ENCODE measurements at regions not wholly inside any gene's neighbourhood (a gene's known extent, or its start where the extent isn't known, plus 50 kb on each side); places are given as distances from the start of the nearest gene placed in this dataset.
A peak's percentile ranks its signal among the peaks of the same experiment; 100 is the strongest.

GRCh38 chr13:52975969-52976368 is 52.6 kb upstream of the OLFM4 start:
- no peak for DNase-seq

DNA sequence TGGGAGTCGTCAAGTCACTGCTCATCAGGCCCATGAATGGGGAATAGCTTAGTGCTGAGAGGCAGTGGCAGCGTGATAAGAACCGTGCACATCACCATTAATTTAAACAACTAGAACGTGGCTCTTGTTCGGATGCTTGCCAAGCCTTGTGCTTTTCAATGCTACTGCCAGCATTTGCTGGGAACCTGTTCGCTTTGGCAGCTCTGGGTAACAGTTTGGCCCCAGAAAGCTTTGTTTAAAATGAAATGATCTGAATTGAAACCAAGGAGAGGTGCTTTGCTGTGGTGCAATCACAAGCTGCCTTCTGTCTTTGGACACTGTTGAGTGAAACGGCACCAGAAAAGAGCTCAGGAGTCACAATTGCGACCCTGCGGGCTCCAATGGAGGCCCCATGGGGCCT is 53.5 kb upstream of the OLFM4 start:
- DNase-seq = no peak

- no peak for DNase-seq
These were observed 53.9 kb upstream of the OLFM4 start for GRCh38 chr13:52974711-52975110.

DNA sequence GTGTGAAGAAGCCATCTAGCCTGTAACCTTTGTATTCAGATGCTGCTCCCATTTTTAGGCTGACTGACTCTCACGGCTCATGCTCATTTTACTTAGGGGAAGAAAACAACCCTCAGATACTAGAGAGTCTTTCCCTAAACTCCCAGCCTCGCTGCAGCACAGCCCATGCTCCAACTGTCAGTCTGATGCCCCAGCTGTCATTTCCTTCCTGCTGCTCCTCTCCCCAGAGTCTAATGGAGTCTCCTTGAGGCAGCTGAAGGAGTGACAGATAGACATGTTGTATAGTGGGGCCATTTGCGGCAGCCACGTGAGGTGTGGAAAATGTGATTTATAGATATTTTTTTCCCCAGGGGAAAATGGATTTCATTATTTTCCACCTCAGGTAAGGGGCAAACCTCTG is 59.2 kb upstream of the OLFM4 start:
- DNase-seq = no peak

DNA sequence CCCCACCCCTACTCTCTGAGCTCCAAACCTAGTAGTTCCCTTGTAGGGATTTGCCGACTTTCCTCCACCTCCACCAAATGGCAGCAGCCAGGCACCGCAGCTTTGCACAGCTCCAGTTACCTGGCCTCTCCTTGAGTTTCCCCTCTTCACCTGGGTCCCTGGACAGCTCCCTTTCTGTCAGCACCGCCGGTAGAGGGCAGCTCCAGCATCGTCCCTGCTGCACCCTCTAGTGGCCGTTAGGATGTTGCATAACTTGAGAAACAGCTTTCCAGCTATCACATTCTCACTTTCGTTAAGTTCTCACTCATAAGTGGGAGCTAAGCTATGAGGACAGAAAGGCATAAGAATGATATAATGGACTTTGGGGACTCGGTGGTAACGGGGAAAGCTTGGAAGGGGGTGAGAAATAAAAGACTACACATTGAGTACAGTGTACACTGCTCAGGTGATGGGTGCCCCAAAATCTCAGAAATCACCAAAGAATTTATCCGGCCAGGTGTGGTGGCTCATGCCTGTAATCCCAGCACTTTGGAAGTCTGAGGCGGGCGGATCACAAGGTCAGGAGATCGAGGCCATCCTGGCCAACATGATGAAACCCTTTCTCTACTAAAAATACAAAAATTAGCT is 60.4 kb upstream of the OLFM4 start:
- DNase-seq = peak; percentile 70

DNA sequence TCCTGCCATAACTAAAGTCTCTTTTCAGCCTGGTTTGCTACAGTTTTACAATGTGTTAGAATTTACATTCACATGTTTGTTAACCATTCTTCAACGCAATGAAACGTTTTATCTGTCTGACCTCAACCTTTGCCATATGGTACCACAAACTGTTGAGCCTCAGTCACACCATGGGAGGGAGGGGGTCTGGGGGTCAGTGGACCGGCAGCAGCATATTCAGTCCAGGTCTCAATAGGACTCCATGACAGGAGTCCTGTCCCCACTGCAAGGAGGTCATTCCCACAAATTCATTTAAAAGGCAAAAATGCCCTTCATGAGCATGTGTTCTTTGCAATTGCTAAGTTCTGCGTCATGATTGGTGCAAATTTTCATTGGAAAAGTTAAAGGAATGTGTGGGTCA is 66.6 kb upstream of the OLFM4 start:
- DNase-seq = no peak

GRCh38 chr13:52961256-52961910 is 67.2 kb upstream of the OLFM4 start:
- no peak for DNase-seq

GRCh38 chr13:52955472-52955874 is 73.1 kb upstream of the OLFM4 start:
- DNase-seq = no peak

DNA sequence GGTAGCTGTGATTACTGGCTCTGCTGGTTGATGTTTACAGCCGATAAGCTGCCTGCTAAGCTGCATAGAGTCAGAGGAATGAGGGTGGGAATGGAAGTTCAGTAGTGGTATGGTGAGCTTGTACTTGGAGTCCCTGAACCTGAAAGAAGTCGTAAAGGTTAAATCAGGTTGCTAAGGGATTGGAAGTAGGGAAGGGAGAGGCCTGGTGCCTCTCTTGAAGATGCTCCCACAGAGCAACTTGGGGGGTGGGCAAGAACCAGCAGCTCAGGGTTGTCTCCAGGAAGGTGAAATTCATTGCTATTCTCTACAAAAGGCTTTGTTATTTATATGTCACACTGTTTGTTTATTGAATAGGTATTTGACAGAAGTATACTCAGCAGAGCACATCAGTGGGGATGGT is 73.8 kb upstream of the OLFM4 start:
- no peak for DNase-seq

DNA sequence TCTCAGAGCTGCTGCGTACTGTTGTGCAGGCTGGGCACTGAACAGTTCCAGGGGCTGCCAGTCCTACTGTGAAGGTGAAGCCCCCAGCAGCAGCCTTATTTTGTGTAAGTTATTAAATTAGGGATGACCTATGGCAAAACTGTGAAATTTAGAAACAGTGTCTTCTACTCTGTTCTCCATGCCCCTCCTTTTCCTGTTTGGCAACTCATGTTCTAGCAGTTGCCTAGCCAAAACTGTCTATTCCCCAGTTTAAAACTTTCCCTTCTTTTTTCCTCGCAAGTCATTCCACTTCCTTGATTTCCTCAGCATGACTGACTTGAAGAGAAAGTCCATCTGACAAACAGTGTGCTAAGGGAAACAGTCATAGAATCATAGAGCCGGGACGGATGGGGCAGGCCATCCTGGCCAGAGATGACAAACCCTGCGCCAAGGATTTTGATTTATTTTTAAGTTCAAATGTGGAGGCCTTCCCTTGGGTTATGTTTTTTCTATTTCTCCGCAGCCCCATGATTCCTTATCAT is 78.1 kb upstream of the OLFM4 start:
- no peak for DNase-seq

GRCh38 chr13:52949742-52950141 is 78.9 kb upstream of the OLFM4 start:
- no peak for DNase-seq

- no peak for DNase-seq
These were observed 79.6 kb upstream of the OLFM4 start for GRCh38 chr13:52949044-52949443.

DNA sequence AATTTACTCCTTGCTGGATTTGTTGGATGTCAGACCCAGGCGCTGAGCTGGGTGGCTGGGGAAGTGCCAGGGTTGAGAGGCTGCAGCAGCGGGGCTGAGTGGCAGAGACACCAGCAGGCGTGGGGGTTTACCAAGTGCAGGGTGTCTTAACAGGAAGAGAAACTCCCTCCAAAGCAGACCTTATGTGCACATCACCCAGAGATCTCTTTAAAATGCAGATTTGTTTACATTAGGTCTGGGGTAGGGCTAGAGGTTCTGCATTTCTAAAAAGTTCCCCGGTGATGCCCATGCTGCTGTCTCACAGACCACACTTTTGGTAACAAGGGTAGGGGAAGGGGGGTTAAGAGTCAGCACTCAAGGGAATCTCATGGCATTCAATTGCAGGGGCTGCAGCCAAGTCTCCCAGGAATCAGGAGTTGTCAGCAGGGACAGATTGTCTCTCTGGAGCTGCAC is 80.7 kb upstream of the OLFM4 start:
- no peak for DNase-seq

DNA sequence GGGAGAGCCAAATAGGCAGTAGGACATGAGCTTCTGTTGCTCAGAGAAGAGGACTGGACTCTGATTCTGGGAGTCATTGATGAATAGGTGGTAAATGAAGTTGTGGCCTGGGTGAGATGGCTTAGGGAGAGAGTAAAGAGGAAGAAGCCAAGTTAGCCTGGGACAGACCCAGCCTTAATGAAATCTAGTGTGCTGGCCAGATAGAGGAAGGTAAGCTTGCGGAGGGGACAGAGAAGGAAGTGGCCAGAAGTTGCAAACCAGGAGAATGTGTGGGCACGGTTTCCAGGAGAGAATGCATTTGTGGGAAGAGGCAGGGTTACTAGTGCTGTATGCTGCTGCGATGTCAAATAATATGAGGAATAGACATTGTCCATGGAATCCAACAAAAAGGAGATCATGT is 83.3 kb upstream of the OLFM4 start:
- DNase-seq = no peak

DNA sequence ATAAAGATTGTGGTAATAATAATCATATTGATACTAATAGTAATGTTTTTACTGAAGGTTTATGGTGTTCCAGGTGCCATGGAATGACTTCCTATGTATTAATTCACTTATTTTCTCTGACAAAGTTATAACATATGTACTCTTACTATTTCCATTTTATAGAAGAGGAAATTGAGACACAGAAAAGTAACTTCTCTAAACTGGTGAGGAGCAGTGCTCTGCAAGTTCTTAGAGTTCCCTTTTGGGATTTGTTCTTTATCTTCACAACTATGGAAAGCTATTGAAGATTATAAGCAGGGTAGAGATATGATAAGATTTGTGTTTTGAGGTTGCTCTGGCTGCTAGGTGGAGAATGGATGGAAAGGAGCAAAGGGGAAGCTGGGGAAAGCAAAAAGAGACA is 83.9 kb upstream of the OLFM4 start:
- DNase-seq = no peak

- DNase-seq = no peak
These were observed 89.6 kb upstream of the PCDH8 start for GRCh38 chr13:52938065-52938464.

DNA sequence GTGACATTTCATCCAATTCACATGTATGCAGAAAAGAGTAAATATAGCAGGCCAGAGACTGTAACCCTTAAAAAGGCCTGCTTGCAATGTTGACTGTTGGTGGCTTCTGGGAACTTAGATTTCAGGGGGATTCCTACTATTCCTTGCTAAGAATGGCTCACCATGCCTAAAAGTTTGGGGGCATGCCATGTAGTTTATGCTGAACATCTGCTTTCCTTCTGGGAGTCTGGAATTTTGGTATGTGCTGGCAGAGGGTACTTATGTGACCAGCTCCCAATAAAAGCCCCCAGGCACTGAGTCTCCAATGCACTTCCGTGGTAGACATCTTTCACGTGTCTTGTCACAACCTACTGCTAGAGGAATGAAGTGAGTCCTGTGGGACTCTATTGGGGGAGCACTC is 88.4 kb upstream of the PCDH8 start:
- DNase-seq = no peak

DNA sequence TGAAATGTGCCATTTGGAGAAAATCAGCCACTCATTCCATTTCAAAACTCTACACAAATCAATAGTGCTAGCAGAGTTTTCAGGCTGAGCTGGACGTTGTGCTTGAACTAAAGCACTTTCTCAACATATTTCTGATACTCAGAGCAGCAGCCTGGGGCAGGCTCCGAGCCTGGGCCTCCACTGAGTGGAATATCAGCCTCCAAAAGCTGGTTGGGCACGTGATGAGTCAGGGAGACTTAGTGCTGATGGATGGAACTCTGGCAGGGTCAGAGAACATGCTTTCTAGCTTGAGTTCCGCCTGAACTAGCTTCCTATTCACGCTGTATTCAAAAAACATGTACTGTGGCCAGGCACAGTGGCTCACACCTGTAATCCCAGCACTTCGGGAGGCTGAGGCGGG is 85.8 kb upstream of the PCDH8 start:
- DNase-seq = no peak

GRCh38 chr13:52933547-52934210 is 85.2 kb upstream of the PCDH8 start:
- DNase-seq = no peak

DNA sequence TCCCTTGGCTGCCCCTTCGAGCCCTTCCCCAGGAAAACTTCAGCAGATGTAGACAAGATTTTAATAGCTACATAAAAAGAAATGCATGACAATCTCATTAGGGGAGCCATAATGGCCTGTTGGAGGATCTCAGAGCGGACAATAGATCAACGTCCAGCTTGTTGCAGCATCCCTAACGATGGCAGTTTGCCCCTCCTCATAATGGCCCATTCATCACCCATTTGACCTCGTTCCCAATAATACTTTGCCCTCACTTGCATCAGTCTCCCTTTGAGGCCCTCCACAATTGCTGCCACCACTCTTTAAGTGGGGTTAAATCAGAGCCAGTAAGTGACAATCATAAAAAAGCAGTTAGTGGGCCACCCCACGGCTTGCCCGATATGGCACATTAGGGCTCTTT is 84.7 kb upstream of the PCDH8 start:
- DNase-seq = no peak

- no peak for DNase-seq
These were observed 84.2 kb upstream of the PCDH8 start for GRCh38 chr13:52932649-52933048.

GRCh38 chr13:52931539-52932431 is 83.3 kb upstream of the PCDH8 start:
- no peak for DNase-seq

DNA sequence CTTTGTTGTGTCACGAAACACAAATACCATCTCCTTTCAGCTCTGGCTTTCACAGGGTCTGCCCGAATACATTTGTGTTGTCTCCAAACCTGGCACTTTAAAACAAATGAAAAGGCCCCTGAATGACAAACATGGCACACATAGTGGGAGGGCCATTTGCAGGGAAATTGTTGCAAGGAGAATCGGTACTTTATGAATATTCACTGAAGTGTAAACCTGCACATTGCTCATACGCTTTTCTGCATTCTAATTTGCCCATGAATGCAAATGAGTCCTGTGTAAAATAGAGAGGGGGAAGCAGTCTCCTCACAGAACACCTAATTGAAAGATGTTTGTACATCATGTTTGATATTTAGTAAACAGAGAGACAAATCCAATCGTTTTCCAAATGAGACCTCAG is 82.7 kb upstream of the PCDH8 start:
- DNase-seq = no peak

Measured in right forelimb (tissue), 1 donor.